Osteoblast (primary cell): ENCODE measurements at regions not wholly inside any gene's neighbourhood (a gene's known extent, or its start where the extent isn't known, plus 50 kb on each side); places are given as distances from the start of the nearest gene placed in this dataset.

ENCODE experiments used
- DNase-seq: peaks from one replicate; pipeline ENCODE4 v3.0.0; 2011; ENCODE audit warnings: low spot score, mixed read lengths; ENCODE audit not compliant: insufficient read length; ENCODE audit errors: missing footprints
- H2AFZ ChIP-seq: 2 replicates; pipeline ENCODE4 v1.6.0; 2011; ENCODE audit warnings: mild to moderate bottlenecking, low read length
- H3K27ac ChIP-seq: 2 replicates; pipeline ENCODE4 v1.5.1; 2011; ENCODE audit warnings: mild to moderate bottlenecking, low read depth, low read length, moderate library complexity
- H3K27me3 ChIP-seq: 2 replicates; pipeline ENCODE4 v1.6.0; 2012; ENCODE audit warnings: mild to moderate bottlenecking, control low read depth, inconsistent platforms, low read length, moderate library complexity; ENCODE audit not compliant: insufficient read depth
- H3K36me3 ChIP-seq: 2 replicates; pipeline ENCODE4 v1.5.1; 2011; ENCODE audit warnings: mild to moderate bottlenecking, low read length, control low read depth, moderate library complexity; ENCODE audit not compliant: insufficient read depth
- H3K4me1 ChIP-seq: 2 replicates; pipeline ENCODE4 v1.5.1; 2011; ENCODE audit warnings: mild to moderate bottlenecking, low read length, control low read depth, moderate library complexity; ENCODE audit not compliant: insufficient read depth
- H3K4me2 ChIP-seq: 2 replicates; pipeline ENCODE4 v1.6.0; 2011; ENCODE audit warnings: mild to moderate bottlenecking, low read length; ENCODE audit not compliant: insufficient read depth
- H3K4me3 ChIP-seq: fragments of 200-600 bp; sonication (generic); 3 replicates; pipeline ENCODE4 v1.5.1; 2012; ENCODE audit warnings: mild to moderate bottlenecking, low read length, inconsistent platforms; ENCODE audit not compliant: insufficient read depth
- H3K79me2 ChIP-seq: 2 replicates; pipeline ENCODE4 v1.6.0; 2012; ENCODE audit warnings: mild to moderate bottlenecking, low read length, control low read depth, inconsistent platforms; ENCODE audit not compliant: insufficient read depth
- H3K9me3 ChIP-seq: 2 replicates; pipeline ENCODE4 v1.5.1; 2011; ENCODE audit warnings: low read depth, low read length, control low read depth
- H4K20me1 ChIP-seq: 2 replicates; pipeline ENCODE4 v1.6.0; 2012; ENCODE audit warnings: mild to moderate bottlenecking, low read length, control low read depth; ENCODE audit not compliant: insufficient read depth
- TF ChIP-seq, protein P1 (sequence below): IDR thresholded peaks from 2 replicates; pipeline ENCODE4 v1.5.1; 2011; ENCODE audit warnings: mild to moderate bottlenecking, low read depth, low read length, moderate library complexity; ENCODE audit errors: extremely low read depth

DNA sequence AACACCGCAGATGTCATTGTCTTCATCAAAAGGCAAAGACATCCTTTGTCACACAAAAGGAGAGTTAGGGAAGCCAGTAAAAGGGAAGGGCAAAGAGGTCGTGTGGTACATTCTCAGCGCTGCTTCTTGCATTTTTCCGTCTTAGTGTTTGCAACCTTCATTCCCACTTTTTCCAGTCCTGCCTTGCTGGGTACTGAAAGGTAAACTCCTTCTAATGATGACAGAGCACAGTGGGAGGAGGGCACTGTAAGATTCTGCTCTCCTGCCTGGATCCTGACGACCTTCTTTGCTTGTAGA is 424.3 kb upstream of the MEX3C start:
- H3K27me3 ChIP-seq: no peaks in the 10 kb centered on the region
- TF ChIP-seq, protein P1, sequence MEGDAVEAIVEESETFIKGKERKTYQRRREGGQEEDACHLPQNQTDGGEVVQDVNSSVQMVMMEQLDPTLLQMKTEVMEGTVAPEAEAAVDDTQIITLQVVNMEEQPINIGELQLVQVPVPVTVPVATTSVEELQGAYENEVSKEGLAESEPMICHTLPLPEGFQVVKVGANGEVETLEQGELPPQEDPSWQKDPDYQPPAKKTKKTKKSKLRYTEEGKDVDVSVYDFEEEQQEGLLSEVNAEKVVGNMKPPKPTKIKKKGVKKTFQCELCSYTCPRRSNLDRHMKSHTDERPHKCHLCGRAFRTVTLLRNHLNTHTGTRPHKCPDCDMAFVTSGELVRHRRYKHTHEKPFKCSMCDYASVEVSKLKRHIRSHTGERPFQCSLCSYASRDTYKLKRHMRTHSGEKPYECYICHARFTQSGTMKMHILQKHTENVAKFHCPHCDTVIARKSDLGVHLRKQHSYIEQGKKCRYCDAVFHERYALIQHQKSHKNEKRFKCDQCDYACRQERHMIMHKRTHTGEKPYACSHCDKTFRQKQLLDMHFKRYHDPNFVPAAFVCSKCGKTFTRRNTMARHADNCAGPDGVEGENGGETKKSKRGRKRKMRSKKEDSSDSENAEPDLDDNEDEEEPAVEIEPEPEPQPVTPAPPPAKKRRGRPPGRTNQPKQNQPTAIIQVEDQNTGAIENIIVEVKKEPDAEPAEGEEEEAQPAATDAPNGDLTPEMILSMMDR: no peak
- DNase-seq: no peak
- H3K9me3 ChIP-seq: no peaks in the 10 kb centered on the region
- H3K4me2 ChIP-seq: no peak overlapping the region
- no peak overlapping the region for H3K4me3 ChIP-seq
- no peaks in the 10 kb centered on the region for H3K4me1 ChIP-seq
- no peaks in the 10 kb centered on the region for H3K79me2 ChIP-seq
- H3K27ac ChIP-seq: no peak overlapping the region
- no peak overlapping the region for H2AFZ ChIP-seq
- H3K36me3 ChIP-seq: no peaks in the 10 kb centered on the region
- no peaks in the 10 kb centered on the region for H4K20me1 ChIP-seq

DNA sequence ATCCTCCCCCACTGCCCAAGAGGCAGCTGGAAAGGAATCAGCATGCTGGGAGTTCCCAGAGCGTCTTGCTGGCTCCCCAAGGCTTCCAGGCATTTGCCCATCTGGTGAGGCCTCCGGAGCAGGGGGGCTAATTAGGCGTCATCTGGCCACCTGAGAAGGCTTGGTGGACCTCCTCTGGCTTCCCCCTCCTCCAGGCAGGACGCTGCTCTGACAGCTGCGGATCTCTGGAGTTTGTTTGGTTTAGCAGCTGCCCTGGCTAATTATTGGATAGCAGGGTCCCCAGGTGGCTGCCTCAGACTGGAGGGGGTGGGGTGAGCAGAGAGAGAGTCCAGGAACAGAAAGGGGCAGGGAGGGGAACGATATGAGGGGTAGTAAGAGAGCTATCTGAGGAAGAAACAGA is 425.2 kb upstream of the MEX3C start:
- TF ChIP-seq, protein P1: no peak
- no peaks in the 10 kb centered on the region for H3K9me3 ChIP-seq
- H3K4me1 ChIP-seq: no peaks in the 10 kb centered on the region
- no peak overlapping the region for H2AFZ ChIP-seq
- H3K4me3 ChIP-seq: no peak overlapping the region
- no peaks in the 10 kb centered on the region for H4K20me1 ChIP-seq
- H3K79me2 ChIP-seq: no peaks in the 10 kb centered on the region
- no peaks in the 10 kb centered on the region for H3K36me3 ChIP-seq
- no peak overlapping the region for H3K27ac ChIP-seq
- no peaks in the 10 kb centered on the region for H3K27me3 ChIP-seq
- no peak overlapping the region for H3K4me2 ChIP-seq
- DNase-seq: no peak

DNA sequence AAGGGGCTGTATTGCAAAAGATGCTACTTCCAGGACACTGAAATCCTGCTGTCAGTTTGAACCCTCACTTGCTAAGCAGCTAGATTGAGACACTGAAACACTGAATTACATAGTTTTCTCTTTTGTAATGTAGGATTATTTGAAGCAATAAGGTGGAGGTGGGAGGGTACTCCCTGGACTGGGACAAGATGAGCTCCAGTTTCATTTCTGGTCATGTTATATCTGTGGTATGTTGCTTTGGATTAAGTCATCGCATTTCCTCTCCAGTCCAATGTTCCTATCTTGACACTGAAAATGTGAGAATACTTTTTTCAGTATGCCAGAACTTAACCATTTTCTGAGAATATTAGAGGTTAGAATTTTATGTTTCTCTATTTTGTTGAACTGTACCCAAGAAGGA is 426.2 kb upstream of the MEX3C start:
- no peak overlapping the region for H3K4me2 ChIP-seq
- H3K9me3 ChIP-seq: no peaks in the 10 kb centered on the region
- DNase-seq: no peak
- H2AFZ ChIP-seq: no peak overlapping the region
- no peaks in the 10 kb centered on the region for H3K36me3 ChIP-seq
- H3K79me2 ChIP-seq: no peaks in the 10 kb centered on the region
- TF ChIP-seq, protein P1: no peak
- H3K27ac ChIP-seq: no peak overlapping the region
- H4K20me1 ChIP-seq: no peaks in the 10 kb centered on the region
- H3K4me1 ChIP-seq: no peaks in the 10 kb centered on the region
- H3K27me3 ChIP-seq: no peaks in the 10 kb centered on the region
- H3K4me3 ChIP-seq: no peak overlapping the region

DNA sequence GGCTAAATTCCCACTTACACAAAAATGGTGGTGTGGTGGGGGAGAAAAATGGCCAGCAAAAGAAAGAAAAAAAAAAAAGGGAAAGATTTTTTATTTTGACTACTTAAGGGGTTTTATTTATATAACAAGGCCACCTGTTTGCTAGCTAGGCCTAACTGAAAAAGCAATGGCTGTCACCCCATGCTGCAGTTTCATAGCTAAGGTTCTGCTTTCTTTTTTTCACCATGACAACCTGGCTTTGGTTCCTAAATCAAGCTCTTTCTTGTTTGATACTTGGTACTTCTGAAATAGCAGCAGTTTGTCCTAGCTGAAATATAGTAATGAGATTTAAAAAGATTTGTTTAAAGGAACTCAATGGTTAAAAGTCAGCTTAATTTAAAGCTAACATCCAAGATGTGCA is 433.2 kb upstream of the MEX3C start:
- Histone ChIP-seq H3K9me3 (no peaks in the 10 kb centered on the region), H3K79me2 (no peaks in the 10 kb centered on the region), H3K27me3 (no peaks in the 10 kb centered on the region), H4K20me1 (no peaks in the 10 kb centered on the region), H3K4me2 (no peak overlapping the region), H2AFZ (no peak overlapping the region), H3K36me3 (no peaks in the 10 kb centered on the region), H3K4me3 (no peak overlapping the region), H3K27ac (no peak overlapping the region), H3K4me1 (no peaks in the 10 kb centered on the region)
- no peak for DNase-seq
- TF ChIP-seq, protein P1: no peak
